ENCODE measurements at regions not wholly inside any gene's neighbourhood (a gene's known extent, or its start where the extent isn't known, plus 50 kb on each side); places are given as distances from the start of the nearest gene placed in this dataset.

DNA sequence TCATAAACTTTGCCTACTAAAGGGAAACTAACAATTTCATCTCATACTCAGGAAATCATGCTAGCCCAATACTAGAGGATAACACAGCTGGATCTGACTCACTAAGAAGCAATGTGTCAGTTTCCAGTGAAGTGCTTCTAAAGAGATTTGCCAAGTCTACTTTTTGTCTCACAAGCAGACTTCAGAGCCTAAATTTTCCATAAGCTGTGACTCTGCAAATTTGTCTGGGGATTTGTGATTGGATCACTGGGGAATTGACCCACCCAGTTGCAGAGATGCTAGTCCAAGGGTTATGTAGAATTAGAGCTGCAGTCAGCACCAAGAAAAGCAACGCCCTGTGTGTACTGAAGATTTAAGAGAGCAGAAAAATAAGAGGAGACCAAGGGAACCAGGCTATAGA, 647.1 kb downstream of the NTRK3 start:
- H3K27ac ChIP-seq (replicated peaks), result no peak overlapping the region
- no peak for DNase-seq (ENCODE audit: low read depth in 1 of 2, low spot score in 1 of 2)
- H3K4me3 ChIP-seq (replicated peaks; ENCODE audit: insufficient read depth, low read length), result no peak overlapping the region
- H3K27me3 ChIP-seq (ENCODE audit: insufficient read depth, poor library complexity, severe bottlenecking), result no peaks in the 10 kb centered on the region
- TF ChIP-seq, protein P1, sequence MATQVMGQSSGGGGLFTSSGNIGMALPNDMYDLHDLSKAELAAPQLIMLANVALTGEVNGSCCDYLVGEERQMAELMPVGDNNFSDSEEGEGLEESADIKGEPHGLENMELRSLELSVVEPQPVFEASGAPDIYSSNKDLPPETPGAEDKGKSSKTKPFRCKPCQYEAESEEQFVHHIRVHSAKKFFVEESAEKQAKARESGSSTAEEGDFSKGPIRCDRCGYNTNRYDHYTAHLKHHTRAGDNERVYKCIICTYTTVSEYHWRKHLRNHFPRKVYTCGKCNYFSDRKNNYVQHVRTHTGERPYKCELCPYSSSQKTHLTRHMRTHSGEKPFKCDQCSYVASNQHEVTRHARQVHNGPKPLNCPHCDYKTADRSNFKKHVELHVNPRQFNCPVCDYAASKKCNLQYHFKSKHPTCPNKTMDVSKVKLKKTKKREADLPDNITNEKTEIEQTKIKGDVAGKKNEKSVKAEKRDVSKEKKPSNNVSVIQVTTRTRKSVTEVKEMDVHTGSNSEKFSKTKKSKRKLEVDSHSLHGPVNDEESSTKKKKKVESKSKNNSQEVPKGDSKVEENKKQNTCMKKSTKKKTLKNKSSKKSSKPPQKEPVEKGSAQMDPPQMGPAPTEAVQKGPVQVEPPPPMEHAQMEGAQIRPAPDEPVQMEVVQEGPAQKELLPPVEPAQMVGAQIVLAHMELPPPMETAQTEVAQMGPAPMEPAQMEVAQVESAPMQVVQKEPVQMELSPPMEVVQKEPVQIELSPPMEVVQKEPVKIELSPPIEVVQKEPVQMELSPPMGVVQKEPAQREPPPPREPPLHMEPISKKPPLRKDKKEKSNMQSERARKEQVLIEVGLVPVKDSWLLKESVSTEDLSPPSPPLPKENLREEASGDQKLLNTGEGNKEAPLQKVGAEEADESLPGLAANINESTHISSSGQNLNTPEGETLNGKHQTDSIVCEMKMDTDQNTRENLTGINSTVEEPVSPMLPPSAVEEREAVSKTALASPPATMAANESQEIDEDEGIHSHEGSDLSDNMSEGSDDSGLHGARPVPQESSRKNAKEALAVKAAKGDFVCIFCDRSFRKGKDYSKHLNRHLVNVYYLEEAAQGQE (IDR thresholded peaks at IDR 0.05; ENCODE audit: insufficient replicate concordance, low read depth), result no peak
- no peak for TF ChIP-seq GABPA (IDR thresholded peaks at IDR 0.05; ENCODE audit: low read depth)

DNA sequence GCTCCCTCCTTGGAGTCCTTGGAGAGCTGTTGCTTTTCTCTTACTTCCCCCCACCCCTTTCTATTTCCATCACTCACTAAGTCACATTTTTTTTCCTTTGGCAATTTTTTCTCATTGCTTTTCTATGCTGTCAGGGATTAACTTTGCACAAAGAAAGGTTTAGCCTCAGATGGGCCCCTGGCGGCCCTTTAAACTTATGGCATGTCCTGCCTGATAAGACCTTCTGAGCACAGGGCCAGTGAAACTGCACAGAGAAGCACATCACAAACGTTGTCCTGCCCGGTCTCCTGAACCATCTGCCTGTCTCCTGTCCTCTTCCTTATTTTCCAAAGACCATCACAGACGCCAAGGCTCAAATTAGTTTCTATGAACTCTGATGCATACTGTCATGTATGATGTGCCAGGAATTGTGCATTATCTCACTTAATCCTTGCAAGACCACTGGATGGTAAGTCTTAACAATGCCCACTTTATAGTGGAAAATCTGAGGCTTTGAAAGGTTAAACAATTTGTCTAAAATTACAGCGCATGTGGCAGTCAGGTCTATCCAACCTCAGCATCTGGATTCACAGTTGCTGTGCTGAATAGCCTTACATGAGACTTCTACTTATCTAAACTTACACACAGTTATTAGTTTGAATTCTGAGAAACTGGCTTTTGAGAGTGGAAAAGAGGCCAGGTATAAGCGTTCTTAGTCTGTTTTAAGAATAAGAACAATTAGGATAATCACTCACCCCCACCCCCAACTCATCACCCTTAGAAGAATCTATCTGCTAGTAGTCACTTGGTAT, 648.1 kb downstream of the NTRK3 start:
- Histone ChIP-seq H3K27me3 (ENCODE audit: insufficient read depth, poor library complexity, severe bottlenecking) (no peaks in the 10 kb centered on the region), H3K27ac (replicated peaks) (no peak overlapping the region), H3K4me3 (replicated peaks; ENCODE audit: insufficient read depth, low read length) (no peak overlapping the region)
- DNase-seq (ENCODE audit: low read depth in 1 of 2, low spot score in 1 of 2), result no peak
- TF ChIP-seq, protein P2, sequence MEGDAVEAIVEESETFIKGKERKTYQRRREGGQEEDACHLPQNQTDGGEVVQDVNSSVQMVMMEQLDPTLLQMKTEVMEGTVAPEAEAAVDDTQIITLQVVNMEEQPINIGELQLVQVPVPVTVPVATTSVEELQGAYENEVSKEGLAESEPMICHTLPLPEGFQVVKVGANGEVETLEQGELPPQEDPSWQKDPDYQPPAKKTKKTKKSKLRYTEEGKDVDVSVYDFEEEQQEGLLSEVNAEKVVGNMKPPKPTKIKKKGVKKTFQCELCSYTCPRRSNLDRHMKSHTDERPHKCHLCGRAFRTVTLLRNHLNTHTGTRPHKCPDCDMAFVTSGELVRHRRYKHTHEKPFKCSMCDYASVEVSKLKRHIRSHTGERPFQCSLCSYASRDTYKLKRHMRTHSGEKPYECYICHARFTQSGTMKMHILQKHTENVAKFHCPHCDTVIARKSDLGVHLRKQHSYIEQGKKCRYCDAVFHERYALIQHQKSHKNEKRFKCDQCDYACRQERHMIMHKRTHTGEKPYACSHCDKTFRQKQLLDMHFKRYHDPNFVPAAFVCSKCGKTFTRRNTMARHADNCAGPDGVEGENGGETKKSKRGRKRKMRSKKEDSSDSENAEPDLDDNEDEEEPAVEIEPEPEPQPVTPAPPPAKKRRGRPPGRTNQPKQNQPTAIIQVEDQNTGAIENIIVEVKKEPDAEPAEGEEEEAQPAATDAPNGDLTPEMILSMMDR (IDR thresholded peaks at IDR 0.05; ENCODE audit: insufficient read depth, low read length), result no peak
- no peak for TF ChIP-seq GABPA (IDR thresholded peaks at IDR 0.05; ENCODE audit: low read depth)

DNA sequence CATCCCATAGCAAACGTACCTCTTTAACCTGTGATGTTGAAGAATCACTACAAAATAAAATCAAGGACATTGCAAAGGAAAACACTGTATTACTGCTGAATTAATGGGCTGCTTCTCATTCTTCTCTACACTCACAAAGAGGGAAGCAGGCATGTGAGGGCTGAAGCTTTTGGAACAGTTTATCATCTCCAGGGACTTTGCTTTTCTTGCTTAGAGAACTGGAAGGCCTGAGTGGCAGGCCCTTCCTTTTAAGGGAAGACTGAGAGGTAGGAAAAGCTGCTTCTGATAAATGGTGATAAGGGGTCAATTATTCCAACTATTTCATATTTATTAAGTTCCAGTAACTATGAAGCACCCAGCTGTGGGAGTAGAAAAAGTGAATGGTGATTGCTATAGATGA, 649.6 kb downstream of the NTRK3 start:
- TF ChIP-seq POLR2AphosphoS5 (IDR thresholded peaks at IDR 0.05; ENCODE audit: low read depth), result no peak
- TF ChIP-seq SPI1 (IDR thresholded peaks at IDR 0.05; ENCODE audit: borderline replicate concordance, low read depth), result no peak
- TF ChIP-seq GABPA (IDR thresholded peaks at IDR 0.05; ENCODE audit: low read depth), result no peak
- TF ChIP-seq, protein P1 (IDR thresholded peaks at IDR 0.05; ENCODE audit: insufficient replicate concordance, low read depth), result no peak
- TF ChIP-seq, protein P2 (IDR thresholded peaks at IDR 0.05; ENCODE audit: insufficient read depth, low read length), result no peak
- no peaks in the 10 kb centered on the region for H3K27me3 ChIP-seq (ENCODE audit: insufficient read depth, poor library complexity, severe bottlenecking)

DNA sequence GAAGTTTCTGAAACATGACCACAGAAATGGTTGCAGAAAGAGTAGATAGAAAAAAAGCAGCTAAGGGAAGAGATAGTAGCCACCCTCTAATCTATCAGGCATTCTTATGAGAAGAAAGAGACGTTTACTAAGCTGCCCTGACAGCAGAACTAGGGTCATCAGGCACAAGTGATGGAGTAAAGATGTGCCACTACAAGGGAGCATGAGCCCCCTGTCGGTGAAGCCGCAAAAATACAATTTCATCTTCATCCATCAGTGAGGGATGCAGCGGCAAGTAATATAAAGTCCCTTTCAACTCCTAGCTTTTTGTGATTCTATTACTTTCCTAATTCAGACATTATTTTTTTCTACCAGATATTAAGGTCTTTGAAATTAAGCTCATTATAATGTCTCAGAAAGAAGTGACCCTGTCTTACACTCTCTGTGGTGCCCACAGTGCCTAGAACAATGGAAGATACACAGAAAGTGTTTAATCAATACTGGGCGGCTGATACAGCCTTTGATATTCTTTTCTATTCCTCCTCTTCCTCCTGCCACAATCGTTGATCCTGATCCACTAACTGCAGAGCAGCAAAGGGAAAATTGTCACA, 651.6 kb downstream of the NTRK3 start:
- TF ChIP-seq SPI1 (IDR thresholded peaks at IDR 0.05; ENCODE audit: borderline replicate concordance, low read depth), result no peak
- TF ChIP-seq, protein P1 (IDR thresholded peaks at IDR 0.05; ENCODE audit: insufficient replicate concordance, low read depth), result no peak
- no peak overlapping the region for H3K4me3 ChIP-seq (replicated peaks; ENCODE audit: insufficient read depth, low read length)
- H3K27ac ChIP-seq (replicated peaks), result no peak overlapping the region
- no peaks in the 10 kb centered on the region for H3K27me3 ChIP-seq (ENCODE audit: insufficient read depth, poor library complexity, severe bottlenecking)
- DNase-seq (ENCODE audit: low read depth in 1 of 2, low spot score in 1 of 2), result peak in 1 of 2 experiments; percentile 13

More for the DNA sequence above, 649.6 kb downstream of the NTRK3 start:
- no peak for DNase-seq (ENCODE audit: low read depth in 1 of 2, low spot score in 1 of 2)
- Histone ChIP-seq H3K4me3 (replicated peaks; ENCODE audit: insufficient read depth, low read length) (no peak overlapping the region), H3K27ac (replicated peaks) (no peak overlapping the region)

All from HL-60 (cell line).